ENCODE measurements at regions not wholly inside any gene's neighbourhood (a gene's known extent, or its start where the extent isn't known, plus 50 kb on each side); places are given as distances from the start of the nearest gene placed in this dataset.

GRCh38 chr2:45331410-45331786, 279.7 kb downstream of the SRBD1 start:
- TF ChIP-seq CTCF (IDR thresholded peaks at IDR 0.05) (no peak), POLR2AphosphoS5 (IDR thresholded peaks at IDR 0.05) (no peak), POLR2A (IDR thresholded peaks at IDR 0.05) (no peak)
